Astrocyte (in vitro differentiated cells and primary cell): ENCODE measurements at regions not wholly inside any gene's neighbourhood (a gene's known extent, or its start where the extent isn't known, plus 50 kb on each side); places are given as distances from the start of the nearest gene placed in this dataset.

ENCODE experiments used
- EZH2 ChIP-seq: IDR thresholded peaks from 2 replicates; pipeline ENCODE4 v1.6.1; 2012; ENCODE audit warnings: mild to moderate bottlenecking, low read length, inconsistent platforms; ENCODE audit not compliant: insufficient read depth
- TF ChIP-seq, protein P1 (sequence below): IDR thresholded peaks from 2 replicates; pipeline ENCODE4 v1.5.1; 2011; ENCODE audit warnings: low read depth, mild to moderate bottlenecking, inconsistent platforms, low read length, moderate library complexity; ENCODE audit not compliant: insufficient read depth

DNA sequence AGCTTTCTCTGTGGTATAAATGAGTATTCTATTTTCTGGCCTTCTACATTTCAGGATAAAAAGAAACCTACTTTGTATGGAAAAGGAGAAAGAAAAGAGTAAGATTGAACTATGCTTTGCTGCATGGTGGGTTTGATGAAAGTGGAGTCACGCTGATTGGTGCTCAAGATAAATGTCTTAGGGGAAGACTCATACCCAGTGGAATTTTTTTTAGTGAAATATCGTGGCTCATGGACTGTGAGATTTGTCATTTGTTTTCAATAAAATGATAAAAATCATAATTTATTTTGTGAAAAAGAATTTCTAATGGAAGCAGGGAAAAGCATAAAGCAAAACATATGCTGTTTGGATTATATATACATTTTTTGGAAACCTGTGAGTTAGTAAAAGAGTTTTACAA is 292.5 kb downstream of the ZPLD1 start:
- TF ChIP-seq, protein P1, sequence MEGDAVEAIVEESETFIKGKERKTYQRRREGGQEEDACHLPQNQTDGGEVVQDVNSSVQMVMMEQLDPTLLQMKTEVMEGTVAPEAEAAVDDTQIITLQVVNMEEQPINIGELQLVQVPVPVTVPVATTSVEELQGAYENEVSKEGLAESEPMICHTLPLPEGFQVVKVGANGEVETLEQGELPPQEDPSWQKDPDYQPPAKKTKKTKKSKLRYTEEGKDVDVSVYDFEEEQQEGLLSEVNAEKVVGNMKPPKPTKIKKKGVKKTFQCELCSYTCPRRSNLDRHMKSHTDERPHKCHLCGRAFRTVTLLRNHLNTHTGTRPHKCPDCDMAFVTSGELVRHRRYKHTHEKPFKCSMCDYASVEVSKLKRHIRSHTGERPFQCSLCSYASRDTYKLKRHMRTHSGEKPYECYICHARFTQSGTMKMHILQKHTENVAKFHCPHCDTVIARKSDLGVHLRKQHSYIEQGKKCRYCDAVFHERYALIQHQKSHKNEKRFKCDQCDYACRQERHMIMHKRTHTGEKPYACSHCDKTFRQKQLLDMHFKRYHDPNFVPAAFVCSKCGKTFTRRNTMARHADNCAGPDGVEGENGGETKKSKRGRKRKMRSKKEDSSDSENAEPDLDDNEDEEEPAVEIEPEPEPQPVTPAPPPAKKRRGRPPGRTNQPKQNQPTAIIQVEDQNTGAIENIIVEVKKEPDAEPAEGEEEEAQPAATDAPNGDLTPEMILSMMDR = no peak
- TF ChIP-seq EZH2 = no peak
